ENCODE measurements at regions not wholly inside any gene's neighbourhood (a gene's known extent, or its start where the extent isn't known, plus 50 kb on each side); places are given as distances from the start of the nearest gene placed in this dataset.

DNA sequence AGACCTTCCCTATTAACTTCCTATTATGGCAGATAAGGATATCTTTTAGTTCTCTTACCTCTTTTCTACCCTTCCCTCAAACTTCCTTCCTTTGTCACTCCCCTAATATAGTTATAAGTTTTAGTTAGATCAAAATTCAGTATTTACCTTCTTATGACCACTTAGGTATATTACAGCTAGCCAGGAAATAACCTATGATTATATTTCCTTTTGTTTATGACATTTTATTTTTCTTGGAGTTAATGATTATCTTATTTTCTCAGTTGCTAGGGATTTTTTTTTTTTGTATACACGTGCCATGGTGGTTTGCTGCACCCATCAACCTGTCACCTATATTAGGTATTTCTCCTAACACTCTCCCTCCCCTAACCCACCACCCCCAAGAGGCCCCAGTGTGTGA, 88.2 kb upstream of the ZBED5 start:
- no peak for DNase-seq (ENCODE audit: low spot score)

GRCh38 chr11:10945196-10945595, 87.3 kb upstream of the ZBED5 start:
- DNase-seq (ENCODE audit: low spot score) = no peak

- no peak for DNase-seq (ENCODE audit: low spot score)
Measured at GRCh38 chr11:10943968-10944367, 86.1 kb upstream of the ZBED5 start.

DNA sequence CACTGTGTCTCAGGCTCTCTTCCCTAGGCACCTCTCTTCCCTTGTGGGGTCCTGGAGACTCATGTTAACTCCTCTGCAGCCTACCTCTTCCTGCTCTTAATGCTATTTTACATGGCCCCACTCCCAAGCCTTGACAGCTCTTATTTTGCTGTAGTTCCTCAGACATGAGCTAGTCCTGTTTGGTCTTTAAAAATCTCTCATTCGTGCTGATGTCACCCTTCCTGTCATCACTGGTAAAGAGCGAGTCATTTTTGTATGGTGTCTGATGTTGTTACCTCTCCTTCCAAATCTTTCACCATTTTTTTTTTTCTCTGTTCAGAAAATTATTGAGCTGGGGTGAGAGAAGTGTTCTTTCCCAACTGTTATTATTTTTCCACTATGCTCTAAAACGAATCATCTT, 84.8 kb upstream of the ZBED5 start:
- no peak for DNase-seq (ENCODE audit: low spot score)

- DNase-seq (ENCODE audit: low spot score) = no peak
Measured at GRCh38 chr11:10941871-10942270, 84.0 kb upstream of the ZBED5 start.

DNA sequence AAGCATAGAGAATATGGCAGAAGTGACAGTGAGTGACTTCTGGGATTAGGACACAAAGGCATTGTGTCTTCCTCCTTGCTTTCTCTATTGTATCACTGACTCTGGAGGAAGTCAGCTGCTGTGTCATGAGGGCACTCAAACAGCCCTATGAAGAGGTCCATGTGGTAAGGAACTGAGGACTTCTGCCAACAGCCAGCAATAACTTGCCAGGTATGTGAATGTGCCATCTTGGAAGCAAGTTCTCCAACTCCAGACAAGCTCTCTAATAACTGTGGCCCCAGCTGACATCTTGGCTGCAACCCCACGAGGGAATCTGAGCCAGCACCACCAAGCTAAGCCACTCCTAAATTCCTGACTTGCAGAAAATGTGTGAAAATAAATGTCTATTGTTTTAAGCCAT, 83.6 kb upstream of the ZBED5 start:
- no peak for DNase-seq (ENCODE audit: low spot score)

GRCh38 chr11:10938650-10939387, 81.0 kb upstream of the ZBED5 start:
- no peak for DNase-seq (ENCODE audit: low spot score)

GRCh38 chr11:10938231-10938630, 80.4 kb upstream of the ZBED5 start:
- DNase-seq (ENCODE audit: low spot score) = no peak

DNA sequence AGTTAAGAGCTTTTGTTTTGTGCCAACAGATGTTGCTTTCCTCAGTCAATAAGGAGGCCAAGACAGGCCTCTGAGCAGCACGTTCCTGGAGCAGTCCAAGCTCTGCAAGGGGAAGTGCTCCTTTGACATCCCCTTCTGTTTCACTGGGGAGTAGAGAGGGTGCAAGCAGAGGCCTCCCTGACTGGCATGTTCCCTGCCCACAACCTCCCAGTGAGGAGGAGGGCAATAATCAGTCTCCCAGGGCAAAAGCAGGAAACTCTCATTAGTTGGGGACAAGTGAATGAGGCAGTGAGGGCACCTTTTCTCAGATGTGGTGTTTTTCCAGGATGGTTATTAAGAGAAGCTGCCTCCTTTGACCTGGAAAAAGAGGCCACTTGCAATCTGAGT, 79.5 kb upstream of the ZBED5 start:
- no peak for DNase-seq (ENCODE audit: low spot score)

DNA sequence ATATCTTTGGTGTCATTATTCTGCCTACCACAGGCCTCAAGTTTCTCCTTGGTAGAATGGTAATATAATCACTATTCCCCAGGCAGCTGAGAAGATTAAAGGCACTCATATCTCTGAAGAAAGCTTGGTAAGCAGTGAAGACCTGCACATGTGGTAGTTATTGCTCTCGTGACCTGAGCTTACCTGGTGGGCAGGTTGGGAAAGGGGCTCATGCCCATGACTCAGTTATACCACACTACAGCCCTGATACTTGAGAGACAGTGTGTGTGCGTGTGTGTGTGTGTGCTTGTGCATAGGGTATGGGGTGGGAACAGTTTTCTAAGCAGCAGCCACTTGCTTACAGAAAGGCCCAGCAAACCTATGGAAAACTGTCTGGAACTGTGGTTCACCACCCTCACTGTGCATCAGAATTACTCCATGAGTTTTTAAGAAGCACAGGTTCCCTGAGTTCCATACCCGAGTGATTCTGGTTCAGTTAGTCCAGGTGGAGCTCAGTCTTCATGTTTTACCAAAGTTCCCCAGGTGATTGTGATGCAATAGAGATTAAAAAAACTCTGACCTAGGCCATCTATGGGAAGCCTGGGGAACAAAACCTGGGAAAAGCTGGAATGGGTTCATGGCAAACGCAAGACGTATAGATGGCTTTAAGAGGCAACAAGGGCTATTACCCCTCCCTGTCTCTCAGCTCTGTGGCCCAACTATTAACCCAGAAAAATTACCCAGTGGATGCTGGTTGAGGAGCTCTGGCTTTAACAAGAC, 79.0 kb upstream of the ZBED5 start:
- DNase-seq (ENCODE audit: low spot score) = no peak

DNA sequence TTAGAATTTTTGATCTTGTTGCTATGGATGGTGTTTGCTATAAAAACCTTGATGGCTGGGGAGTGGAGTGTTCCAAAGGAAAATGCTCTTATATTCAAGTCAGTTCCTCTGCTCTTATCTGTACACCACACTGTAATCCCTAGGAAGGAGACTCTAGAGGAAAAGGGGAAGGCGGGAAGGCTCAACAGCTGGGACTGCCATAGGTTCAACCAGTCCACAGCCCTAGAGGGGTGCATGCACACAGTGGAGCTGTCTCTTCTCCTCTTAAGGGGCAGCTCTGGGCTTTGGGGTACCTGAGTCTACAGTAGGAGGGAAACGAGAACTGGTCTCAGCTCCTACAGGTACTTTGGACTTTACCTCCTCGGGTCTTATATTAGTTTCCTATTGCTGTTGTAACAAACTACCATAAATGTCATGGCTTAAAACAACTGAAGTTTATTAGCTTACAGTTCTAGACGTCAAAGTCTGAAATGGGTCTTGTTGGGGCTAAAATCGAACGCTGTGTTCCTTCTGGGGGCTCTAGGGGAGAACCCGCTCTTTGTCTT, 77.2 kb upstream of the ZBED5 start:
- DNase-seq (ENCODE audit: low spot score) = no peak

DNA sequence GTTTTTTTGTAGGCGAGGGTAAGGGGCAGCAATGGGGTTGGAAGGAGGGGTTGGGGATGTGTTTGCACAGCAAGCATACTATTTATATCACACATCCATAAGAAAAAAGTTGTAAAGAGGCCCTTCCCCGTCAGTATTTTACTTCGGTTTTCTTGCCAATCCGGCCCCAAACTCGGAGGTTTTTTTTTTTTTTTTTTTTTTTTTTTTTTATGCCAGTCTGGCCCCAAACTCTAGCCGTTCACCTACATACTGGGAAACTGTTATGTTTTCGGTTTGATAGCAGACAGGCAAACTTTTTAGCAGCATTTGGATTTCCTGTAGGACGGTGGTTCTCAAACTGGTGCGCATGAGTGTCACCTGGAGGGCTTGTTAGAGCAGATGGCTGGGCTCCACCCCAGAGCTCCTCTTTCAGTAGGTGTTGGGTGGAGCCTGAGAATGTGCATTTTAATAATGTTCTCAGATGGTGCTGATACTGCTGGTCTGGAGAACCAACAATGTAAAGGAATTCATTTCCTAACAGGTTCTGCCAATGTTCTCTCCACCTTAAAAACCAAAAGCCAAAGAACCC, 76.5 kb upstream of the ZBED5 start:
- no peak for DNase-seq (ENCODE audit: low spot score)

DNA sequence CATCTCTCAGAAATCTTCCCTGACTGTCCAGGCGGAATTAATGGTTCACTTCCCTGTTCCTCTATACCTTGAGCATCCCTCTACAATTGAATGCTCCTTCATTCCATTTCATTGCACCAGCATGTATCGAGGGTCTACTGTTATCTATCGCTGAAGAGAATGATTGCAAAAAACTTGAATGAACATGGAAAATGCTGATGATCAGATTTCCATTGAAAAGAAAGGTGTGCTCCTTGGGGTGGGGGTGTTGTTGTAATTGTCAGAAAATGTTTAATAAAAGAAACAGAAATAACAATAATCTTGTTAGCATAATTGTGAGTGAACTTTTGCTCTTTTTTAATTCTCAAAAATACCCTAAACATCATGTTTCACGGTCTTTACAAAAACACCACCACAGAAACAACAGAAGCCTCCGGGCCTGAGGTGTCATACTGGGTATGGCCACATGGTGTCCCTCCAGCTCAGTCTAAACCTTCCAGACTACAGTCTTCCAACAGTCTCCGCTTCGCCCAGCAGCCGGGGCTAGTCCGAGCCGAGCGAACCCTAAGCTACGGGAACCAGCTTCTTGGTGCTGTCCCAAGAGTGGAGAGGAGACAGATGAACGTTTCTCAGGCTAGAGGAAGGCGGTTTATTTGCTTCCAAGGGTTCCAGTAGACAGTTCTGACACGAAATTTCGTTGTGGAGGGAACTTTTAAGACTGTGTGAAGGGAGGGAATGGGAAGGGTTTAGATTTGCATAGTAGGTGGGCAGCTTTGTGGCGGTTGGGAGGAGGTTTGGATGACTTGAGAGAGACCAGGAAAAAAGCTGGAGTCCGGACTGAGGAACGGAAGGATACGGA, 75.8 kb upstream of the ZBED5 start:
- DNase-seq (ENCODE audit: low spot score) = peak; percentile 80

DNA sequence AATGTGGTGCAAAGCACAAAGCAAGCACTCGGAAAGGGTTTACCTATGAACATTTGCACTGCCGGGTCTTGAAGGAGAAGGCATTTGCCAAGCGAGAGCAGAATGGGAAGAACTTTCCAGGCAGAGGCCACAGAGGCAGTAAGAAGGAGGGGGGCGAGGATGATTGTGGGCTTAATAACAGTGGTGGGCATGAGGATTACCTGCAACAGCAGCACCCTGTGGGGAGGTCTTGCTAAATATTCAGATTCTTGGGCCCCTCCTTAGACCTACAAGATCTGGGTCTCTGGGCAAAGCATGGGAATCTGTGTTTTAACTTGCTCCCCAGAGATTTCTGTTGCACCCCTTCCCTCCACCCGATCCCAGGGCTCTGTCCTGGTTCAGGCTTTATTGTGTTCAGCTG, 75.1 kb upstream of the ZBED5 start:
- DNase-seq (ENCODE audit: low spot score) = no peak

- no peak for DNase-seq (ENCODE audit: low spot score)
Measured at GRCh38 chr11:10931761-10932670, 74.2 kb upstream of the ZBED5 start.

DNA sequence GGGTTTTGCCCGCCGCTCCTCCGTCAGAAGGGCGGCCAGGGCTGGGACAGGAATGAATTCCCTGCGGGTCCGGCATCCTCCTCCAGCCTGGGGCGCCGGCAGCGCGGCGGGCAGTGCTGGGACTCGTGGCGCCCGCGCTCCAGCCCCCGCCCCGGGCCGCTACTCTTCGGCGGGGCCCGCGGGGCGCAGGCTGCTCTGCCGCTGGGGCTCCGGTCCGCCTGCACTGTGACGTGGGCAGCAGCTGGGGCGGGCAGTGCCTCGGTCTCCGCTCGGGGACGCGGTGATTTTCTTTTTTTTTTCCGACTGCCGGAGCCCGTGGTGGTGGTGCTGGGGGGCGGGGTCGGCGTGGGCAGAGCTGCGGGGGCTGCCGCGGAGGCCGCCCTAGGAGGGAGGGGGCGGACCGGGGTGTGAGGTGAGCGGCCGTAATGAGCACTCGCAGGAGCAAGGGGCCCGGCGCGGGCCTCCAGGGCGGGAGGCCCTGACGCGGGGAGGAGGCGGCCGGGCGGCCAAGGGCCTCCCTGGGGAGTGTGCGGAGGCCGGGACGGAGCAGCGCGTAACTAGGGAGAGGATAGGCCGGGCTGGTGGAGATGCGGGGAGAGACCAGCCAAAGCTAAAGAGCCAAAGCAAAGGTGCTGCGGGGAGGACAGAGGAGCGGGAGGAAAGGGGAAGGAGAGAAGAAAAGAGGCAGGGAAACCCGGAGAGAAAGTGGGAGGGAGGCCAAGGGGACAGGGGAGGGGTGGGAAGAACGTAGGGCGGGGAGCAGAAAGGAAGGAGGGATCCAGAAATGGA, 73.3 kb upstream of the ZBED5 start:
- DNase-seq (ENCODE audit: low spot score) = peak; percentile 15

DNA sequence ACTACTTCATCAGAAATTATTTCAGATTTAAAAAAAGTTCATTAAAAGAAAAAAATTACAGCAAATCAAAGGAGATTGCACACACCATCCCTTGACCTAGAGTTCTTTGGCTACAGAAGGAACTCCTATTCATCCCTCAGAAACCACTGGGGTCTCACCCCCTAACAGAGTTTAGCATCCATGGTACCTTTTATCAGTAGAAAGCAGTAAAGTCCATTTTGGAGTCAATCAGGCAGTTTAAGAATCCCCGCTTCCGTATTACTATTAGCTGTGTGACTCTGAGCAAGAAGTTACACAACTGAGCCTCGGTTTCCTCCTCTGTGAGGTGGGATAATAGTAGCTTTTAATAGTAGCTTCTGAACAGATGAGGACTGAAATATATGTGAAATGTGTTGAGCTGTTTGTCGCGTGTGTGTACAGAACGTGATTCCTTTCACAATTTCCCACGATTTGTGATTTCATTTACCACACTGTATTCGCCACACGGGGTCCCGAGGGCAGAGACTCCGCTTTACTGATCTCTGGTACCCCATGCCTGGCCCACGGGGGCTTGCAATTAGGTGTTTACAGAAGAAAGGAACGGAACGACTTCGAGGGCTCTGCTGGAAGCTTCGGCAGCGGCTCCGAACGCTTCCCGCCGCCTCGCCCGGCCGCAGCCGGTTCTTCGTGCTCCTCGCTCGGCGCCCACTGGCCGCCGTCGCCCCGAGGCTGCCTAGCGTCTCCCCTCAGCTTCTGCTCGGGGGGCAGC, 72.5 kb upstream of the ZBED5 start:
- DNase-seq (ENCODE audit: low spot score) = no peak

GRCh38 chr11:10927538-10927937, 69.7 kb upstream of the ZBED5 start:
- DNase-seq (ENCODE audit: low spot score) = no peak

GRCh38 chr11:10926801-10927211, 69.0 kb upstream of the ZBED5 start:
- no peak for DNase-seq (ENCODE audit: low spot score)

All from CD4-positive, alpha-beta T cell treated with Interleukin-15 for 4 hours (primary cell).